DMS79 (cell line): ENCODE measurements at regions not wholly inside any gene's neighbourhood (a gene's known extent, or its start where the extent isn't known, plus 50 kb on each side); places are given as distances from the start of the nearest gene placed in this dataset.
"Not testable (repeated sequence)": the region's sequence is repeated elsewhere in the genome, so short reads cannot be mapped to it uniquely, and the experiment has no call there.

Experiments
- DNase-seq: peaks from one replicate; lab custom pipeline; 2025; lab: John Stamatoyannopoulos, UW

- DNase-seq: no peak
Measured at GRCh38 chr7:131148258-131148657, 179.4 kb upstream of the MKLN1 start.

- no peak for DNase-seq
Measured at GRCh38 chr7:131148708-131149428, 178.8 kb upstream of the MKLN1 start.

- DNase-seq: no peak
Measured at GRCh38 chr7:131149429-131149773, 178.3 kb upstream of the MKLN1 start.

- DNase-seq: no peak
Measured at GRCh38 chr7:131149840-131150239, 177.8 kb upstream of the MKLN1 start.

GRCh38 chr7:131151034-131151433 is 176.6 kb upstream of the MKLN1 start:
- DNase-seq: no peak

GRCh38 chr7:131152766-131153165 is 174.9 kb upstream of the MKLN1 start:
- no peak for DNase-seq

GRCh38 chr7:131154380-131154779 is 173.3 kb upstream of the MKLN1 start:
- no peak for DNase-seq

- DNase-seq: no peak
Measured at GRCh38 chr7:131157530-131158243, 170.0 kb upstream of the MKLN1 start.

GRCh38 chr7:131158244-131158636 is 169.4 kb upstream of the MKLN1 start:
- not testable (repeated sequence) for DNase-seq

- no peak for DNase-seq
Measured at GRCh38 chr7:131159961-131160361, 167.7 kb upstream of the MKLN1 start.

GRCh38 chr7:131161103-131161502 is 166.6 kb upstream of the MKLN1 start:
- no peak for DNase-seq

- no peak for DNase-seq
Measured at GRCh38 chr7:131164025-131164925, 163.4 kb upstream of the MKLN1 start.

GRCh38 chr7:131166066-131166465 is 161.6 kb upstream of the MKLN1 start:
- DNase-seq: no peak

GRCh38 chr7:131170440-131171271 is 157.0 kb upstream of the MKLN1 start:
- DNase-seq: no peak

GRCh38 chr7:131173145-131173890 is 154.4 kb upstream of the MKLN1 start:
- no peak for DNase-seq

- DNase-seq: no peak
Measured at GRCh38 chr7:131174391-131174790, 153.3 kb upstream of the MKLN1 start.

- DNase-seq: no peak
Measured at GRCh38 chr7:131174855-131175254, 152.8 kb upstream of the MKLN1 start.

- DNase-seq: no peak
Measured at GRCh38 chr7:131182446-131183058, 145.1 kb upstream of the MKLN1 start.

GRCh38 chr7:131183072-131183471 is 144.6 kb upstream of the MKLN1 start:
- no peak for DNase-seq

GRCh38 chr7:131183611-131184119 is 144.0 kb upstream of the MKLN1 start:
- no peak for DNase-seq
